Hepatocyte (in vitro differentiated cells): ENCODE measurements at regions not wholly inside any gene's neighbourhood (a gene's known extent, or its start where the extent isn't known, plus 50 kb on each side); places are given as distances from the start of the nearest gene placed in this dataset.

ENCODE experiments used
- DNase-seq: peaks from one replicate; pipeline ENCODE4 v3.0.0-alpha.2; 2016; ENCODE audit warnings: low spot score
- H2AFZ ChIP-seq: fragments of 200-600 bp; sonication (generic); 2 replicates; pipeline ENCODE4 v1.6.0; 2016; ENCODE audit warnings: antibody characterized with exemption, mild to moderate bottlenecking
- H3K27ac ChIP-seq: fragments of 200-600 bp; sonication (generic); 2 replicates; pipeline ENCODE4 v1.5.1; 2016; ENCODE audit warnings: mild to moderate bottlenecking
- H3K27me3 ChIP-seq: fragments of 200-600 bp; sonication (generic); 2 replicates; pipeline ENCODE4 v1.6.1; 2016
- H3K36me3 ChIP-seq: fragments of 200-600 bp; sonication (generic); replicated peaks from 2 replicates; pipeline ENCODE4 v1.5.1; 2016; ENCODE audit warnings: low read depth; ENCODE audit not compliant: insufficient read depth
- H3K4me1 ChIP-seq: fragments of 200-600 bp; sonication (generic); 2 replicates; pipeline ENCODE4 v1.5.1; 2016; ENCODE audit warnings: mild to moderate bottlenecking, moderate library complexity; ENCODE audit not compliant: insufficient read depth
- H3K4me2 ChIP-seq: fragments of 200-600 bp; sonication (generic); 2 replicates; pipeline ENCODE4 v1.6.0; 2016
- H3K4me3 ChIP-seq: fragments of 200-600 bp; sonication (generic); 2 replicates; pipeline ENCODE4 v1.5.1; 2016; ENCODE audit warnings: mild to moderate bottlenecking
- H3K79me2 ChIP-seq: fragments of 200-600 bp; sonication (generic); 2 replicates; pipeline ENCODE4 v1.6.0; 2017; ENCODE audit warnings: mild to moderate bottlenecking
- H3K9me2 ChIP-seq: fragments of 200-600 bp; sonication (generic); replicated peaks from 2 replicates; pipeline ENCODE4 v1.6.0; 2017; ENCODE audit warnings: mild to moderate bottlenecking; ENCODE audit not compliant: insufficient read depth
- H3K9me3 ChIP-seq: fragments of 200-600 bp; sonication (generic); 2 replicates; pipeline ENCODE4 v1.5.1; 2016; ENCODE audit warnings: low read depth, mild to moderate bottlenecking
- H4K20me1 ChIP-seq: fragments of 200-600 bp; sonication (generic); 2 replicates; pipeline ENCODE4 v1.6.0; 2016; ENCODE audit warnings: mild to moderate bottlenecking; ENCODE audit not compliant: insufficient read depth, poor library complexity, severe bottlenecking
- CTCF ChIP-seq: fragments of 200-600 bp; sonication (generic); IDR thresholded peaks from 2 replicates; pipeline ENCODE4 v1.5.1; 2016; ENCODE audit warnings: antibody characterized with exemption, mild to moderate bottlenecking; ENCODE audit not compliant: poor library complexity
- EZH2 ChIP-seq: fragments of 200-600 bp; sonication (generic); IDR thresholded peaks from 2 replicates; pipeline ENCODE4 v1.6.1; 2016; ENCODE audit warnings: antibody characterized with exemption, mild to moderate bottlenecking, borderline replicate concordance
- EZH2phosphoT487 ChIP-seq: fragments of 200-600 bp; sonication (generic); IDR thresholded peaks from one replicate; pipeline ENCODE4 v1.6.1; 2018; ENCODE audit warnings: antibody characterized with exemption, mild to moderate bottlenecking, low read depth, moderate library complexity; ENCODE audit not compliant: unreplicated experiment, severe bottlenecking
- WGBS: methylation state at CpG from one replicate; pipeline ENCODE4 v1.1.6; 2016; ENCODE audit warnings: low lambda C conversion rate; ENCODE audit errors: missing lambda C conversion rate; 5-methylcytosine and 5-hydroxymethylcytosine counted together

GRCh38 chr1:199685369-199685768 is 342.1 kb upstream of the NR5A2 start:
- Histone ChIP-seq H3K27ac (no peak overlapping the region), H3K27me3 (no peaks in the 10 kb centered on the region), H3K9me2 (no peaks in the 10 kb centered on the region), H3K9me3 (no peaks in the 10 kb centered on the region), H2AFZ (no peak overlapping the region), H3K36me3 (no peaks in the 10 kb centered on the region), H3K79me2 (no peaks in the 10 kb centered on the region), H3K4me3 (no peak overlapping the region), H4K20me1 (no peaks in the 10 kb centered on the region), H3K4me2 (no peak overlapping the region), H3K4me1 (no peaks in the 10 kb centered on the region)
- DNase-seq = peak; percentile 19
- TF ChIP-seq CTCF = no peak
- no peak for TF ChIP-seq EZH2phosphoT487
- no peak for TF ChIP-seq EZH2
- WGBS = 48% methylated on average over 2 of the region's 2 CpGs

- TF ChIP-seq EZH2 (no peak), CTCF (no peak), EZH2phosphoT487 (no peak)
- H3K9me3 ChIP-seq = no peaks in the 10 kb centered on the region
- H3K27me3 ChIP-seq = no peaks in the 10 kb centered on the region
- no peaks in the 10 kb centered on the region for H3K36me3 ChIP-seq
- no peaks in the 10 kb centered on the region for H3K79me2 ChIP-seq
- no peaks in the 10 kb centered on the region for H3K9me2 ChIP-seq
- no peak overlapping the region for H3K27ac ChIP-seq
- no peak for DNase-seq
- H3K4me3 ChIP-seq = no peak overlapping the region
- no peak overlapping the region for H2AFZ ChIP-seq
- no peaks in the 10 kb centered on the region for H3K4me1 ChIP-seq
- H3K4me2 ChIP-seq = no peak overlapping the region
- H4K20me1 ChIP-seq = no peaks in the 10 kb centered on the region
- 51% methylated on average over 4 of the region's 4 CpGs for WGBS
Observed at GRCh38 chr1:199687321-199687720, 340.2 kb upstream of the NR5A2 start.

- DNase-seq = no peak
- no peak for TF ChIP-seq CTCF
- no peak for TF ChIP-seq EZH2phosphoT487
- no peak for TF ChIP-seq EZH2
- Histone ChIP-seq H3K9me3 (no peaks in the 10 kb centered on the region), H3K27me3 (no peaks in the 10 kb centered on the region), H3K4me2 (no peak overlapping the region), H4K20me1 (no peaks in the 10 kb centered on the region), H3K27ac (no peak overlapping the region), H3K36me3 (no peaks in the 10 kb centered on the region), H3K4me3 (no peak overlapping the region), H3K79me2 (no peaks in the 10 kb centered on the region), H3K4me1 (no peaks in the 10 kb centered on the region), H2AFZ (no peak overlapping the region), H3K9me2 (no peaks in the 10 kb centered on the region)
- 88% methylated on average over 3 of the region's 3 CpGs for WGBS
Observed at GRCh38 chr1:199688133-199688676, 339.3 kb upstream of the NR5A2 start.

GRCh38 chr1:199688774-199689173 is 338.7 kb upstream of the NR5A2 start:
- no peaks in the 10 kb centered on the region for H3K4me1 ChIP-seq
- TF ChIP-seq CTCF (no peak), EZH2 (no peak), EZH2phosphoT487 (no peak)
- H3K36me3 ChIP-seq = no peaks in the 10 kb centered on the region
- H3K4me3 ChIP-seq = no peak overlapping the region
- H4K20me1 ChIP-seq = no peaks in the 10 kb centered on the region
- no peaks in the 10 kb centered on the region for H3K27me3 ChIP-seq
- no peaks in the 10 kb centered on the region for H3K79me2 ChIP-seq
- DNase-seq = no peak
- no peak overlapping the region for H3K27ac ChIP-seq
- H2AFZ ChIP-seq = no peak overlapping the region
- H3K4me2 ChIP-seq = no peak overlapping the region
- H3K9me2 ChIP-seq = no peaks in the 10 kb centered on the region
- H3K9me3 ChIP-seq = no peaks in the 10 kb centered on the region
